Ovary (tissue), 7 donors: ENCODE measurements at regions not wholly inside any gene's neighbourhood (a gene's known extent, or its start where the extent isn't known, plus 50 kb on each side); places are given as distances from the start of the nearest gene placed in this dataset.

Experiments used
- DNase-seq, 5 donors: peaks; one replicate each; pipeline ENCODE4 v3.0.0-alpha.2; 2019 to 2020
- H3K27ac ChIP-seq, 2 donors: fragments of 200-600 bp; one replicate each; pipeline versions ENCODE4 v1.5.1 to v1.8.0; 2019 to 2022
- H3K27me3 ChIP-seq: fragments of 200-600 bp; one replicate; pipeline ENCODE4 v1.8.0; 2022
- H3K36me3 ChIP-seq: fragments of 200-600 bp; sonication (generic); one replicate; pipeline ENCODE4 v1.5.1; 2019
- H3K4me1 ChIP-seq: one replicate; pipeline ENCODE4 v1.8.1; 2013; ENCODE audit warnings: mild to moderate bottlenecking, moderate library complexity; ENCODE audit not compliant: insufficient read depth
- H3K4me3 ChIP-seq: fragments of 200-600 bp; sonication (generic); one replicate; pipeline ENCODE4 v1.5.1; 2017
- H3K9me3 ChIP-seq, 2 donors: fragments of 200-600 bp in 1 of 2; sonication (generic) in 1 of 2; one replicate each; pipeline versions ENCODE4 v1.5.1 to v1.8.1; 2013 to 2019; ENCODE audit warnings: mild to moderate bottlenecking in 1 of 2, moderate library complexity in 1 of 2
- EP300 ChIP-seq: sonication (generic); formaldehyde crosslinking; IDR thresholded peaks from one replicate; pipeline ENCODE4 v1.6.1; 2017; ENCODE audit warnings: antibody characterized with exemption
- POLR2A ChIP-seq: fragments of 450-650 bp; IDR thresholded peaks from one replicate; pipeline ENCODE4 v1.6.1; 2017; ENCODE audit warnings: antibody characterized with exemption, mild to moderate bottlenecking, moderate library complexity
- WGBS, 3 donors: extraction: QIAGEN DNeasy Blood & Tissue Kit in 1 of 3; methylation state at CpG; one replicate each; pipeline versions ENCODE4 v1.1.5 to v1.1.7; 2013 to 2017; 5-methylcytosine and 5-hydroxymethylcytosine counted together
- intact Hi-C, 4 donors: fragments of 100-400 bp; cut with DNase I; formaldehyde crosslinking; loops; one replicate each; pipeline versions ENCODE4 v1.11.0 to v1.15.1; 2022 to 2023
- TF ChIP-seq, protein P1 (sequence below), 3 donors: fragments of 450-650 bp in 2 of 3; fragments of 200-600 bp in 1 of 3; IDR thresholded peaks; one replicate each; pipeline versions ENCODE4 v1.5.1 to v1.8.0; 2016 to 2022; ENCODE audit warnings: antibody characterized with exemption in 3 of 3, mild to moderate bottlenecking in 1 of 3
- donor health status: DM: no; HTN: no; CAD: no; lungs with moderate emphysema.
- donor health status: DM: no; HTN: no; CAD: no.
- donor health status: Bipolar disorder and iron deficiency.
- donor health status: DM: no; HTN: no; CAD: no.
- donor health status: DM: yes; HTN: yes; CAD: no.

DNA sequence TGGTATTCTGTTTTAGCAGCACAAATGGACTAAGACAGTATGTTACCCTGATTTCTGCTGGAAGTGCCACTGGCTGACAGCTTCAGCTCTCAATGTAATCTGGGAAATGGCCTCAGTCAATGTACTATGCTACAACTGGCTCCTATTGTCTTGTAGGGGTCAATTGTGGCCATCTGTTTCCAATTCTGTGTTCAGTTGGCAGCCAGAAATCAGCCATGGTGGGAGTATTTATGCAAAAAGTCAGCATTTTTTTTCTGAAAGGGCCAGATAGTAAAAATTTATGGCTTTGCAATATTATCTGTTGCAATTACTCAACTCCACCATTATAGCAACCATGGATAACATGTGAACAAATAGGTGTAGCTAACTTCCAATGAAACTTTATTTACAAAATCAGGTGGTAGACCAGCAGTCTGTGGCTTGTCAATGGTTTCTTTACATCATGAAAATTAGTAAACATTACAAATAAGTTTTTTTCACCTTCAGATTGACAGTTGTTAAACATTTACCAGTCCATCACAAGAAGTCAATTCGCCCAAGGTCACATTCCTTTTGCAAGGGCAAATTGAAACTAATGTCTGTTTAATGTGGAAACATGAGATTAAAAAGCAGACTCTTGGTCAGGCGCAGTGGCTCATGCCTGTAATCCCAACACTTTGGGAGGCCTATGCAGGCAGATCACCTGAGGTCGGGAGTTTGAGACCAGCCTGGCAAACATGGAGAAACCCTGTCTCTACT lies 58.3 kb upstream of the TSHZ2 start:
- TF ChIP-seq, protein P1, sequence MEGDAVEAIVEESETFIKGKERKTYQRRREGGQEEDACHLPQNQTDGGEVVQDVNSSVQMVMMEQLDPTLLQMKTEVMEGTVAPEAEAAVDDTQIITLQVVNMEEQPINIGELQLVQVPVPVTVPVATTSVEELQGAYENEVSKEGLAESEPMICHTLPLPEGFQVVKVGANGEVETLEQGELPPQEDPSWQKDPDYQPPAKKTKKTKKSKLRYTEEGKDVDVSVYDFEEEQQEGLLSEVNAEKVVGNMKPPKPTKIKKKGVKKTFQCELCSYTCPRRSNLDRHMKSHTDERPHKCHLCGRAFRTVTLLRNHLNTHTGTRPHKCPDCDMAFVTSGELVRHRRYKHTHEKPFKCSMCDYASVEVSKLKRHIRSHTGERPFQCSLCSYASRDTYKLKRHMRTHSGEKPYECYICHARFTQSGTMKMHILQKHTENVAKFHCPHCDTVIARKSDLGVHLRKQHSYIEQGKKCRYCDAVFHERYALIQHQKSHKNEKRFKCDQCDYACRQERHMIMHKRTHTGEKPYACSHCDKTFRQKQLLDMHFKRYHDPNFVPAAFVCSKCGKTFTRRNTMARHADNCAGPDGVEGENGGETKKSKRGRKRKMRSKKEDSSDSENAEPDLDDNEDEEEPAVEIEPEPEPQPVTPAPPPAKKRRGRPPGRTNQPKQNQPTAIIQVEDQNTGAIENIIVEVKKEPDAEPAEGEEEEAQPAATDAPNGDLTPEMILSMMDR (IDR thresholded peaks at IDR 0.05), result no peak
- no peak for TF ChIP-seq EP300
- TF ChIP-seq POLR2A, result no peak
- Histone ChIP-seq H3K27me3 (no peaks in the 10 kb centered on the region), H3K36me3 (no peaks in the 10 kb centered on the region), H3K27ac (no peak overlapping the region), H3K4me1 (no peaks in the 10 kb centered on the region), H3K9me3 (no peaks in the 10 kb centered on the region), H3K4me3 (no peak overlapping the region)
- no peak for DNase-seq
- intact Hi-C loops, result no loop called here
- WGBS, 3 donors, result 65 to 74% (median 71%) methylated on average over 3 of the region's 3 CpGs

DNA sequence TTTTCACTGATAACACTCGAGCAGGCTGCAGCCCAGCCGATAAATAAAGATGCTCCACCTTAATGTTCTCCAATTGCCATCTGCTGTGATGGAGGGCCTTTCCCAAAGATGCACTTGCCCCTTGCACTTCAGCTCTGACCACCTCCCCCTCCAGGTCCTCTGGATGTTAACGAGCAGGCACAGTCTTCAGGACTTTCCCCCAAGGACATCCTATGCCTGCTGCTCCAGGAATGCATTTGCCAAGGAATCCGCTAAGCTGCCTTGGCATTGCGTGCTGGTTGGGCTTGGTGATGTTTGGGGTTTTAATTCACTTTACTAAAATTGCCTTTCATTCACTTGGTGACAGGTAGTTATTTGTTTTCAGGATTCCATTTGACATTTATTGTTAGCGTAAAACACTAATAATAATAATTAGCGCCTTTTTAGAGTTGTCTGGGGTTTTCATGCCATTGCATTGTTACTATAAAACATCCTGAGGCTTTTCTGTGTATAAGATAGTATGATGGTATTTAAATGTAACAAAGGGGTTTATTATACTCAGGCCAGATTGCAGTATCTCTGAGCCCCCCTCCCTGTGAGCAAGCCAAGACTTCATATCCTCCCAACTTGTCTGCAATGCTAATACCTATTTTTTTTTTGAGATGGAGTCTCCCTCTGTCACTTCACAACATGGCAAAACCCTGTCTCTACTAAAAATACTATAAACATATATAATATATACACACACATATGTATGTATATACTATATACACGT lies 66.7 kb upstream of the TSHZ2 start:
- Histone ChIP-seq H3K9me3 (no peaks in the 10 kb centered on the region), H3K27ac (no peak overlapping the region), H3K4me1 (peaks cover 1% of the 10 kb centered on the region), H3K27me3 (no peaks in the 10 kb centered on the region), H3K4me3 (no peak overlapping the region), H3K36me3 (no peaks in the 10 kb centered on the region)
- intact Hi-C loops, result no loop called here
- TF ChIP-seq POLR2A (no peak), EP300 (no peak)
- TF ChIP-seq, protein P1 (IDR thresholded peaks at IDR 0.05), result no peak
- WGBS, 3 donors, result 46 to 53% (median 50%) methylated on average over 8 of the region's 8 CpGs
- DNase-seq, result no peak

DNA sequence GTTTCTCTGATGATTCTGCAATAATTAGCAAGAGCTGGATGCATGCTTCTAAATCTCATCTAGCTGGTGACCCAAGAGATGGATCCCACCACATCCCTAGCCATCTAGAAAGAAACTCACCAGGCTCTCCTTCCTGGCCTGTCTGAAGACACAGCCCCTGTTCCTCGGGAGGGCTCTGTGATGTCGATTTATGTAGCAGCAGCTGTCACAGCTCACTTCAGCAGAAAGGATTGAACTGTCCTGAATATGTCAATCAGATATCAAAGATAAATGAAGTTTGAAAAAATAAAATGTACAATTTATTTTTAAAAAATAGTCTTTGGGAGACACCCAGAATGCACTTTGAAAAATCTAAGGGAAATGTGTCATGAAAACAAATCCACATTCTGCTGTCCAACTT lies 67.3 kb upstream of the TSHZ2 start:
- H3K4me1 ChIP-seq, result peaks cover 1% of the 10 kb centered on the region
- no peaks in the 10 kb centered on the region for H3K9me3 ChIP-seq
- TF ChIP-seq EP300, result no peak
- TF ChIP-seq POLR2A, result no peak
- TF ChIP-seq, protein P1 (IDR thresholded peaks at IDR 0.05), result no peak
- WGBS, 3 donors, result 13 to 14% (median 13%) methylated on average over 2 of the region's 2 CpGs
- no peaks in the 10 kb centered on the region for H3K27me3 ChIP-seq
- no peaks in the 10 kb centered on the region for H3K36me3 ChIP-seq
- H3K27ac ChIP-seq, result no peak overlapping the region
- no peak for DNase-seq
- no peak overlapping the region for H3K4me3 ChIP-seq
- intact Hi-C loops, result no loop called here

DNA sequence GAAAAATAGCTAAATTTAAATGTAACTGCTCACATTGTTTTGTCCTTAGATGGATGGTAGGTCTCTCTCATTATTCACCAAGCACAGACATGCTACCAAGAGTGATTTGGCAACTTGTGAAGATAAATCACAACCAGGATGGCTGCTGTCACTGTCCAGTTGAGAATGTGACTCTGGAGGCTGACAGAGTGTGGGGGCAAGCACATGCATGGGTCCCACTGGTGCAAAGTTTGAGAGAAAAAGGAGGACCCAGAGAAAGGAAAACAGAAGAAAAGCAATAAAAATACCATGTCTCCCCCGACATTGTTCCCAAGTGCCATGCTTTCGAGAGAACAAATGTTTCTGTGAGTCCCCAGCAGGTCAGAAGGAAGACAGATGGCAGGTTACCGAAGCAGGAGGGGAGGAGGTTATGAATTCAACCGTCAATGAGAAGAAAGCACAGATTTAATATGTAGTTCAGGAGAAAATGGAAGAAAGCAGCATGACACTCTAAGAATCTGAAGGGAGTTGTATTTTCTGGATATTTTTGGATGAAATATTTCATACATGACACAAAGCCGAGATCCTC lies 73.0 kb upstream of the TSHZ2 start:
- Histone ChIP-seq H3K27ac (no peak overlapping the region), H3K36me3 (no peaks in the 10 kb centered on the region), H3K4me1 (no peaks in the 10 kb centered on the region), H3K9me3 (no peaks in the 10 kb centered on the region), H3K4me3 (no peak overlapping the region), H3K27me3 (no peaks in the 10 kb centered on the region)
- intact Hi-C loops, result no loop called here
- no peak for TF ChIP-seq EP300
- TF ChIP-seq POLR2A, result no peak
- TF ChIP-seq, protein P1 (IDR thresholded peaks at IDR 0.05), result no peak
- DNase-seq, result no peak
- 64 to 67% (median 67%) methylated on average over 5 of the region's 5 CpGs for WGBS, 3 donors
